ENCODE measurements at regions not wholly inside any gene's neighbourhood (a gene's known extent, or its start where the extent isn't known, plus 50 kb on each side); places are given as distances from the start of the nearest gene placed in this dataset.

DNA sequence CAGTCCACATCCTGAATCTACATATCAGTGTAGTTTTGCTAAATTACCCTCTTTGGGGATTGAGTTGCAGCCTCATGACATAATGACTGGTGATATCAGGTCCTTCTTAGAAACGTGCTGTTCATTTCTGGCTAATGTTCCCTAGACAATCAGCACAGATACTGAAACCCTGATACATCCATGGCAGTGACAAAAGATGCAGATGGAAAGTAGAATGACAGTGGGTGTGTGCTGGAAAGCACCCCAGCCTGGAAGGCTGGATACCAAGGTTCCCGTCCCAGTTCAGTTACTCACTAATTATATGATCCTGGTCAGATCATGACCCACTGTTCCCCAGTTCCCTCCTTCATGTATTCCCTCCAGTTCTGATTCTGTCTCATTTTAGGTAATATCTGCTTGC lies 198.2 kb upstream of the FGGY start:
- no peak for TF ChIP-seq TAF1 (IDR thresholded peaks at IDR 0.05; ENCODE audit: borderline replicate concordance, insufficient read depth, low read length)
- TF ChIP-seq, protein P1, sequence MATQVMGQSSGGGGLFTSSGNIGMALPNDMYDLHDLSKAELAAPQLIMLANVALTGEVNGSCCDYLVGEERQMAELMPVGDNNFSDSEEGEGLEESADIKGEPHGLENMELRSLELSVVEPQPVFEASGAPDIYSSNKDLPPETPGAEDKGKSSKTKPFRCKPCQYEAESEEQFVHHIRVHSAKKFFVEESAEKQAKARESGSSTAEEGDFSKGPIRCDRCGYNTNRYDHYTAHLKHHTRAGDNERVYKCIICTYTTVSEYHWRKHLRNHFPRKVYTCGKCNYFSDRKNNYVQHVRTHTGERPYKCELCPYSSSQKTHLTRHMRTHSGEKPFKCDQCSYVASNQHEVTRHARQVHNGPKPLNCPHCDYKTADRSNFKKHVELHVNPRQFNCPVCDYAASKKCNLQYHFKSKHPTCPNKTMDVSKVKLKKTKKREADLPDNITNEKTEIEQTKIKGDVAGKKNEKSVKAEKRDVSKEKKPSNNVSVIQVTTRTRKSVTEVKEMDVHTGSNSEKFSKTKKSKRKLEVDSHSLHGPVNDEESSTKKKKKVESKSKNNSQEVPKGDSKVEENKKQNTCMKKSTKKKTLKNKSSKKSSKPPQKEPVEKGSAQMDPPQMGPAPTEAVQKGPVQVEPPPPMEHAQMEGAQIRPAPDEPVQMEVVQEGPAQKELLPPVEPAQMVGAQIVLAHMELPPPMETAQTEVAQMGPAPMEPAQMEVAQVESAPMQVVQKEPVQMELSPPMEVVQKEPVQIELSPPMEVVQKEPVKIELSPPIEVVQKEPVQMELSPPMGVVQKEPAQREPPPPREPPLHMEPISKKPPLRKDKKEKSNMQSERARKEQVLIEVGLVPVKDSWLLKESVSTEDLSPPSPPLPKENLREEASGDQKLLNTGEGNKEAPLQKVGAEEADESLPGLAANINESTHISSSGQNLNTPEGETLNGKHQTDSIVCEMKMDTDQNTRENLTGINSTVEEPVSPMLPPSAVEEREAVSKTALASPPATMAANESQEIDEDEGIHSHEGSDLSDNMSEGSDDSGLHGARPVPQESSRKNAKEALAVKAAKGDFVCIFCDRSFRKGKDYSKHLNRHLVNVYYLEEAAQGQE (IDR thresholded peaks at IDR 0.05; ENCODE audit: insufficient read depth in 1 of 2, low read depth in 2 of 2, low read length in 2 of 2) = no peak

Measured in PFSK-1 (cell line).